A673 (cell line): ENCODE measurements at regions not wholly inside any gene's neighbourhood (a gene's known extent, or its start where the extent isn't known, plus 50 kb on each side); places are given as distances from the start of the nearest gene placed in this dataset.
"Not testable (repeated sequence)": the region's sequence is repeated elsewhere in the genome, so short reads cannot be mapped to it uniquely, and the experiment has no call there.

Experiments
- EZH2 ChIP-seq: fragments of 200-600 bp; sonication (generic); IDR thresholded peaks from 2 replicates; pipeline ENCODE4 v1.6.1; 2017; ENCODE audit warnings: borderline replicate concordance, low read depth, mild to moderate bottlenecking, mixed read lengths, antibody characterized with exemption, low read length; ENCODE audit not compliant: poor library complexity, severe bottlenecking
- TF ChIP-seq, protein P1 (sequence below): fragments of 300-800, 200-600 bp; sonication (generic); conservative IDR thresholded peaks from 2 replicates; pipeline ENCODE4 v1.5.1; 2017; ENCODE audit warnings: low read depth, mild to moderate bottlenecking, antibody characterized with exemption, low read length, moderate library complexity, mixed read lengths

DNA sequence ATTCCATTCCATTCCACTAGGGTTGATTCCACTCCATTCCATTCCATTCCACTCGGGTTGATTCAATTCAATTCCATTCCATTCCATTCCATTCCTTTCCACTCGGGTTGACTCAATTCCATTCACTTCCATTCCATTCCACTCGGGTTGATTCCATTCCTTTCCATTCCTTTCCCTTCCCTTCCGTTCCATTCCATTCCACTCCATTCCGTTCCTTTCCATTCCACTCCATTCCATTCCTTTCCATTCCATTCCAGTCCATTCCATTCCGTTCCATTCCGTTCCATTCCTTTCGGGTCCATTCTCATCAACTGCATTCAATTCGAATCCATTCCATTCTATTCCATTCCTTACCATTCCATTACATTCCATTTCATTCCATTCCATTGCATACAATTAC lies 1135.3 kb downstream of the RPIA start:
- TF ChIP-seq, protein P1, sequence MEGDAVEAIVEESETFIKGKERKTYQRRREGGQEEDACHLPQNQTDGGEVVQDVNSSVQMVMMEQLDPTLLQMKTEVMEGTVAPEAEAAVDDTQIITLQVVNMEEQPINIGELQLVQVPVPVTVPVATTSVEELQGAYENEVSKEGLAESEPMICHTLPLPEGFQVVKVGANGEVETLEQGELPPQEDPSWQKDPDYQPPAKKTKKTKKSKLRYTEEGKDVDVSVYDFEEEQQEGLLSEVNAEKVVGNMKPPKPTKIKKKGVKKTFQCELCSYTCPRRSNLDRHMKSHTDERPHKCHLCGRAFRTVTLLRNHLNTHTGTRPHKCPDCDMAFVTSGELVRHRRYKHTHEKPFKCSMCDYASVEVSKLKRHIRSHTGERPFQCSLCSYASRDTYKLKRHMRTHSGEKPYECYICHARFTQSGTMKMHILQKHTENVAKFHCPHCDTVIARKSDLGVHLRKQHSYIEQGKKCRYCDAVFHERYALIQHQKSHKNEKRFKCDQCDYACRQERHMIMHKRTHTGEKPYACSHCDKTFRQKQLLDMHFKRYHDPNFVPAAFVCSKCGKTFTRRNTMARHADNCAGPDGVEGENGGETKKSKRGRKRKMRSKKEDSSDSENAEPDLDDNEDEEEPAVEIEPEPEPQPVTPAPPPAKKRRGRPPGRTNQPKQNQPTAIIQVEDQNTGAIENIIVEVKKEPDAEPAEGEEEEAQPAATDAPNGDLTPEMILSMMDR = not testable (repeated sequence)
- TF ChIP-seq EZH2 = not testable (repeated sequence)
